ENCODE measurements at regions not wholly inside any gene's neighbourhood (a gene's known extent, or its start where the extent isn't known, plus 50 kb on each side); places are given as distances from the start of the nearest gene placed in this dataset.

DNA sequence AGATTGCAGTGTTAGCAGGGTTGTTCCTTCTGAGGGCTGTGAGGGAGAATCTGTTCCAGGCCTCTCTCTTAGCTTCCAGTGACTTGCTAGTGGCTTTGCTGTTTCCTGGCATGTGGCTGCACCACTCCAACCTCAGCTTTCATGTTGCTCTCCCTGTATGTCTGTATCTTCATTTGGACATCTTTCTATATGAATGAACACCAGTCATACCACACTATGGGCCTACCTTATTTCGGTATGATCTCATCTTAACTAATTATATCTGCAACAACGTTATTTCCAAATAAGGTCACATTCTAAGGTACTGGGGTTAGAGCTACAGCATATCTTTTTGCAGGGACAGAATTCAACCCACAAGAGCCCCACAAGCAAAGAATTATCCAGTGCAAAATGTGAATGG lies 356.7 kb upstream of the UMPS start:
- H4K20me1 ChIP-seq (ENCODE audit: insufficient read depth, low read length), result no peaks in the 10 kb centered on the region
- H3K79me2 ChIP-seq (ENCODE audit: insufficient read depth, low read length), result no peaks in the 10 kb centered on the region
- no peak overlapping the region for H3K4me2 ChIP-seq (ENCODE audit: insufficient read depth, low read length)
- H3K36me3 ChIP-seq (ENCODE audit: insufficient read depth, low read length), result no peaks in the 10 kb centered on the region
- H3K27me3 ChIP-seq (ENCODE audit: insufficient read depth, low read length), result peaks cover 22% of the 10 kb centered on the region
- TF ChIP-seq, protein P1, sequence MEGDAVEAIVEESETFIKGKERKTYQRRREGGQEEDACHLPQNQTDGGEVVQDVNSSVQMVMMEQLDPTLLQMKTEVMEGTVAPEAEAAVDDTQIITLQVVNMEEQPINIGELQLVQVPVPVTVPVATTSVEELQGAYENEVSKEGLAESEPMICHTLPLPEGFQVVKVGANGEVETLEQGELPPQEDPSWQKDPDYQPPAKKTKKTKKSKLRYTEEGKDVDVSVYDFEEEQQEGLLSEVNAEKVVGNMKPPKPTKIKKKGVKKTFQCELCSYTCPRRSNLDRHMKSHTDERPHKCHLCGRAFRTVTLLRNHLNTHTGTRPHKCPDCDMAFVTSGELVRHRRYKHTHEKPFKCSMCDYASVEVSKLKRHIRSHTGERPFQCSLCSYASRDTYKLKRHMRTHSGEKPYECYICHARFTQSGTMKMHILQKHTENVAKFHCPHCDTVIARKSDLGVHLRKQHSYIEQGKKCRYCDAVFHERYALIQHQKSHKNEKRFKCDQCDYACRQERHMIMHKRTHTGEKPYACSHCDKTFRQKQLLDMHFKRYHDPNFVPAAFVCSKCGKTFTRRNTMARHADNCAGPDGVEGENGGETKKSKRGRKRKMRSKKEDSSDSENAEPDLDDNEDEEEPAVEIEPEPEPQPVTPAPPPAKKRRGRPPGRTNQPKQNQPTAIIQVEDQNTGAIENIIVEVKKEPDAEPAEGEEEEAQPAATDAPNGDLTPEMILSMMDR (IDR thresholded peaks at IDR 0.05; ENCODE audit: extremely low read depth, low read depth, low read length), result no peak
- no peaks in the 10 kb centered on the region for H3K4me1 ChIP-seq (ENCODE audit: insufficient read depth, low read length)
- H2AFZ ChIP-seq (ENCODE audit: low read length), result no peak overlapping the region
- H3K9me3 ChIP-seq (ENCODE audit: low read depth, low read length), result no peaks in the 10 kb centered on the region
- no peak for DNase-seq (ENCODE audit: insufficient read length, low spot score, missing footprints)
- H3K4me3 ChIP-seq (ENCODE audit: insufficient read depth, low read length), result no peak overlapping the region
- H3K27ac ChIP-seq (ENCODE audit: low read depth, low read length), result no peak overlapping the region

DNA sequence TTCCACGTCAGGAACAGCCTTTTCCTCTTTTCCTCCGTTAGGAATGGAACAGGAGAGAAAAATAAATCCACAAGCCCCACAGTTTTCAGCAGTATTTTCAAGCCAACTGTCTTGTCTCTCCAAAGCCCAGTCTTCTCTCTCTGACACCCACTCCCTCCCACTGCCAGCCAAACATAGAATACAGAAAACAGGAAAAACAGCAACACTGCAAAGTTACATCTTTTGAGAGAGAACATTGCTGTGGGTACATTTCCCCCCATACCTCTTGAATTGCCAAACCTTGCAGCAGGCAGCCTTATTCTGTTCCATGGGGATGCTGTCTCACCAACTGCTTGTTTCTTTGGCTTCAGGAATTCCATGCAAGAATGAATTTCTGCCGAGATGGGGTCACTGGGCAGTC lies 355.7 kb upstream of the UMPS start:
- Histone ChIP-seq H3K4me2 (ENCODE audit: insufficient read depth, low read length) (no peak overlapping the region), H3K27me3 (ENCODE audit: insufficient read depth, low read length) (peaks cover 24% of the 10 kb centered on the region), H3K4me3 (ENCODE audit: insufficient read depth, low read length) (no peak overlapping the region), H3K9me3 (ENCODE audit: low read depth, low read length) (no peaks in the 10 kb centered on the region), H2AFZ (ENCODE audit: low read length) (no peak overlapping the region), H3K27ac (ENCODE audit: low read depth, low read length) (no peak overlapping the region), H3K4me1 (ENCODE audit: insufficient read depth, low read length) (no peaks in the 10 kb centered on the region), H3K36me3 (ENCODE audit: insufficient read depth, low read length) (no peaks in the 10 kb centered on the region), H4K20me1 (ENCODE audit: insufficient read depth, low read length) (no peaks in the 10 kb centered on the region), H3K79me2 (ENCODE audit: insufficient read depth, low read length) (no peaks in the 10 kb centered on the region)
- TF ChIP-seq, protein P1 (IDR thresholded peaks at IDR 0.05; ENCODE audit: extremely low read depth, low read depth, low read length), result no peak
- DNase-seq (ENCODE audit: insufficient read length, low spot score, missing footprints), result no peak

DNA sequence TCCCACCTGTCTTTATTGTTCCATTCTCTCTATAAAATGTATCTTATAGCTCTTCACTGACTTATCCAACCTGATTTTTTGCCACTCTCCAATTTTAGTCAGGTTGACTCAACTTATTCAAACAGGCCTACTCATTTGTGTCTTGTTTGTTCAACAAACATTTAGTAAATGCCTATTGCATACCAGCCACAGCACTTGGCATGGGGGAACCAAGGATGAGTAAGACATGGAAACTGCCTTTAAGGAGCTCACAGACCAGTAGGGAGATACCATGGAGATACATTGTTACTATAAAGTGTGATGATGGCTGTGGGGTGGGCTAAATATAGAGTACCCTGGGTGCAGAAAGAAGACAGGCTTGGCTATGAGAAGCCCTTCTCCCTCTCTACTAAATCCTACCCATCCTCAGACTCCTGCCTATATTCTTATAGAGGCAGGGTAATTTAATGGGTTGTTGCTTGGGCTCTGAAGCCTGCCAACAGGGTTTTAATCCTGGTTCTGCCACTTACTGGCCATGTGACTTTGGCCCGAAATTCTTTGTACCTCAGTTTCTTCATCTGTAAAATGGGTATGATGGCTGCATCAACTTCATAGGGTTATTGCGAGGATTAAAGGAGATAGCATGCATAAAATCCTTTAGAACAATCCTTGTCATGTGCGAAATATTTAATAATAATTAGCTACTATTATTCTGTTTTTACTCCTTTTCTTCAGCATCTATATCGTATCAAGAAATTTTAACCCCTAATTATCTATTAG lies 348.5 kb upstream of the UMPS start:
- H3K36me3 ChIP-seq (ENCODE audit: insufficient read depth, low read length), result no peaks in the 10 kb centered on the region
- no peak overlapping the region for H3K27ac ChIP-seq (ENCODE audit: low read depth, low read length)
- peaks cover 2% of the 10 kb centered on the region for H3K4me1 ChIP-seq (ENCODE audit: insufficient read depth, low read length)
- no peak overlapping the region for H2AFZ ChIP-seq (ENCODE audit: low read length)
- TF ChIP-seq, protein P1 (IDR thresholded peaks at IDR 0.05; ENCODE audit: extremely low read depth, low read depth, low read length), result no peak
- no peak for DNase-seq (ENCODE audit: insufficient read length, low spot score, missing footprints)
- H3K79me2 ChIP-seq (ENCODE audit: insufficient read depth, low read length), result no peaks in the 10 kb centered on the region
- H3K9me3 ChIP-seq (ENCODE audit: low read depth, low read length), result no peaks in the 10 kb centered on the region
- no peaks in the 10 kb centered on the region for H4K20me1 ChIP-seq (ENCODE audit: insufficient read depth, low read length)
- H3K27me3 ChIP-seq (ENCODE audit: insufficient read depth, low read length), result peaks cover 38% of the 10 kb centered on the region
- H3K4me3 ChIP-seq (ENCODE audit: insufficient read depth, low read length), result no peak overlapping the region
- no peak overlapping the region for H3K4me2 ChIP-seq (ENCODE audit: insufficient read depth, low read length)

DNA sequence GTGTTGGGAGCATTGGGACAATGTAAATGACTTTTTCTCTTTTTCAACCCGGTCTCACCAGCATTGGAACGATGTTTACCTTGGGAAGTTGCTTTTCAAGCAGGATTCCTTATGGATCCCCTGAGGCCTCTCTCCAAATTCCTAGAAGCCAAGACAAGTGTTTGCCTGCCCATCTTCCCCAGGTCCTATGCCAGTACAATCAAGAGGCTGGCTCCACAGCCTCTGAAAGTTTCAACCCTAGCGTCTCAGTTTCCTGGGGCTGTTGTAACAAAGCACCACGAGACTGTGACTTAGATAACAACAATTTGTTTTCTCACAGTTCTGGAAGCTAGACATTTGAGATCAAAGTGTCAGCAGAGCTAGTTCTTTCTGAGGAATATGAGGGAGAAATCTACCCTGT lies 347.2 kb upstream of the UMPS start:
- peak overlapping the region; percentile 33 for H3K4me2 ChIP-seq (ENCODE audit: insufficient read depth, low read length)
- TF ChIP-seq, protein P1 (IDR thresholded peaks at IDR 0.05; ENCODE audit: extremely low read depth, low read depth, low read length), result no peak
- no peaks in the 10 kb centered on the region for H3K79me2 ChIP-seq (ENCODE audit: insufficient read depth, low read length)
- H3K4me3 ChIP-seq (ENCODE audit: insufficient read depth, low read length), result no peak overlapping the region
- no peaks in the 10 kb centered on the region for H3K36me3 ChIP-seq (ENCODE audit: insufficient read depth, low read length)
- DNase-seq (ENCODE audit: insufficient read length, low spot score, missing footprints), result peak; percentile 36
- H3K27ac ChIP-seq (ENCODE audit: low read depth, low read length), result no peak overlapping the region
- H3K4me1 ChIP-seq (ENCODE audit: insufficient read depth, low read length), result peaks cover 2% of the 10 kb centered on the region
- H3K9me3 ChIP-seq (ENCODE audit: low read depth, low read length), result no peaks in the 10 kb centered on the region
- peaks cover 44% of the 10 kb centered on the region for H3K27me3 ChIP-seq (ENCODE audit: insufficient read depth, low read length)
- no peaks in the 10 kb centered on the region for H4K20me1 ChIP-seq (ENCODE audit: insufficient read depth, low read length)
- no peak overlapping the region for H2AFZ ChIP-seq (ENCODE audit: low read length)
